Vagina (tissue), 2 donors: ENCODE measurements at regions not wholly inside any gene's neighbourhood (a gene's known extent, or its start where the extent isn't known, plus 50 kb on each side); places are given as distances from the start of the nearest gene placed in this dataset.

ENCODE experiments used
- DNase-seq, 2 donors: peaks; one replicate each; pipeline ENCODE4 v3.0.0-alpha.2; 2017; ENCODE audit errors: extremely low spot score in 2 of 2
- H3K27ac ChIP-seq: fragments of 200-600 bp; sonication (generic); one replicate; pipeline ENCODE4 v1.5.1; 2019
- H3K27me3 ChIP-seq: fragments of 200-600 bp; sonication (generic); one replicate; pipeline ENCODE4 v1.5.1; 2019
- H3K36me3 ChIP-seq, 2 donors: fragments of 200-600 bp; sonication (generic); one replicate each; pipeline ENCODE4 v1.5.1; 2017 to 2019
- H3K4me1 ChIP-seq: fragments of 200-600 bp; sonication (generic); one replicate; pipeline ENCODE4 v1.5.1; 2019
- H3K4me3 ChIP-seq, 2 donors: fragments of 200-600 bp; sonication (generic); 1 replicate in 1 of 2; 2 replicates in 1 of 2; pipeline ENCODE4 v1.5.1; 2016 to 2019
- H3K9me3 ChIP-seq: fragments of 200-600 bp; sonication (generic); one replicate; pipeline ENCODE4 v1.5.1; 2019
- CTCF ChIP-seq, 3 experiments: fragments of 450-650 bp in 2 of 3; fragments of 200-600 bp in 1 of 3; sonication (generic) in 1 of 3; IDR thresholded peaks; one replicate each; pipeline ENCODE4 v1.5.1; 2017 to 2019; ENCODE audit warnings: antibody characterized with exemption in 3 of 3, mild to moderate bottlenecking in 2 of 3, moderate library complexity in 2 of 3
- POLR2A ChIP-seq, 2 donors: fragments of 450-650 bp; IDR thresholded peaks; one replicate each; pipeline ENCODE4 v1.6.1; 2017; ENCODE audit warnings: antibody characterized with exemption in 2 of 2, mild to moderate bottlenecking in 2 of 2, moderate library complexity in 2 of 2
- POLR2AphosphoS5 ChIP-seq, 2 donors: sonication (generic); formaldehyde crosslinking; IDR thresholded peaks; one replicate each; pipeline ENCODE4 v1.9.0; 2017; ENCODE audit warnings: antibody characterized with exemption in 2 of 2, mild to moderate bottlenecking in 2 of 2, low read depth in 1 of 2; ENCODE audit not compliant: insufficient read depth in 1 of 2
- intact Hi-C: fragments of 100-400 bp; cut with DNase I; formaldehyde crosslinking; loops from one replicate; pipeline ENCODE4 v1.15.1; 2023

- Histone ChIP-seq H3K4me1 (no peaks in the 10 kb centered on the region), H3K36me3 (no peaks in the 10 kb centered on the region), H3K4me3 (no peak overlapping the region), H3K9me3 (no peaks in the 10 kb centered on the region), H3K27ac (no peak overlapping the region), H3K27me3 (no peaks in the 10 kb centered on the region)
- TF ChIP-seq POLR2AphosphoS5 (IDR thresholded peaks at IDR 0.05; ENCODE audit: insufficient read depth in 1 of 2, low read depth in 1 of 2) (no peak), CTCF (IDR thresholded peaks at IDR 0.05) (no peak), POLR2A (IDR thresholded peaks at IDR 0.05) (no peak)
- intact Hi-C loops, result no loop called here
- DNase-seq, result no peak
Measured at GRCh38 chr11:101292661-101293240, 163.1 kb upstream of the PGR start.

- Histone ChIP-seq H3K4me3 (no peak overlapping the region), H3K9me3 (no peaks in the 10 kb centered on the region), H3K36me3 (no peaks in the 10 kb centered on the region), H3K27me3 (no peaks in the 10 kb centered on the region), H3K27ac (no peak overlapping the region), H3K4me1 (no peaks in the 10 kb centered on the region)
- no peak for TF ChIP-seq POLR2AphosphoS5 (IDR thresholded peaks at IDR 0.05; ENCODE audit: insufficient read depth in 1 of 2, low read depth in 1 of 2)
- TF ChIP-seq CTCF (IDR thresholded peaks at IDR 0.05), result no peak
- TF ChIP-seq POLR2A (IDR thresholded peaks at IDR 0.05), result no peak
- no peak for DNase-seq
- intact Hi-C loops, result no loop called here
Measured at GRCh38 chr11:101291279-101291678, 161.7 kb upstream of the PGR start.

- Histone ChIP-seq H3K4me3 (no peak overlapping the region), H3K9me3 (no peaks in the 10 kb centered on the region), H3K27me3 (no peaks in the 10 kb centered on the region), H3K4me1 (no peaks in the 10 kb centered on the region), H3K36me3 (no peaks in the 10 kb centered on the region), H3K27ac (no peak overlapping the region)
- intact Hi-C loops, result no loop called here
- no peak for DNase-seq
- TF ChIP-seq POLR2A (IDR thresholded peaks at IDR 0.05), result no peak
- no peak for TF ChIP-seq CTCF (IDR thresholded peaks at IDR 0.05)
- TF ChIP-seq POLR2AphosphoS5 (IDR thresholded peaks at IDR 0.05; ENCODE audit: insufficient read depth in 1 of 2, low read depth in 1 of 2), result no peak
Measured at GRCh38 chr11:101288392-101288791, 158.8 kb upstream of the PGR start.

- H3K4me3 ChIP-seq, result no peak overlapping the region
- intact Hi-C loops, result no loop called here
- H3K9me3 ChIP-seq, result no peaks in the 10 kb centered on the region
- no peaks in the 10 kb centered on the region for H3K36me3 ChIP-seq
- H3K27me3 ChIP-seq, result no peaks in the 10 kb centered on the region
- no peak overlapping the region for H3K27ac ChIP-seq
- TF ChIP-seq POLR2AphosphoS5 (IDR thresholded peaks at IDR 0.05; ENCODE audit: insufficient read depth in 1 of 2, low read depth in 1 of 2), result no peak
- TF ChIP-seq CTCF (IDR thresholded peaks at IDR 0.05), result no peak
- TF ChIP-seq POLR2A (IDR thresholded peaks at IDR 0.05), result no peak
- H3K4me1 ChIP-seq, result no peaks in the 10 kb centered on the region
- no peak for DNase-seq
Measured at GRCh38 chr11:101279728-101280127, 150.1 kb upstream of the PGR start.

GRCh38 chr11:101278286-101278685, 148.7 kb upstream of the PGR start:
- no peak for TF ChIP-seq POLR2A (IDR thresholded peaks at IDR 0.05)
- no peak for TF ChIP-seq POLR2AphosphoS5 (IDR thresholded peaks at IDR 0.05; ENCODE audit: insufficient read depth in 1 of 2, low read depth in 1 of 2)
- no peak for TF ChIP-seq CTCF (IDR thresholded peaks at IDR 0.05)
- no peak overlapping the region for H3K4me3 ChIP-seq
- no peak overlapping the region for H3K27ac ChIP-seq
- H3K27me3 ChIP-seq, result no peaks in the 10 kb centered on the region
- H3K4me1 ChIP-seq, result no peaks in the 10 kb centered on the region
- H3K9me3 ChIP-seq, result no peaks in the 10 kb centered on the region
- no peak for DNase-seq
- H3K36me3 ChIP-seq, result no peaks in the 10 kb centered on the region
- intact Hi-C loops, result no loop called here
